IPS DF 19.7 (cell line): ENCODE measurements at regions not wholly inside any gene's neighbourhood (a gene's known extent, or its start where the extent isn't known, plus 50 kb on each side); places are given as distances from the start of the nearest gene placed in this dataset.
"Not testable (repeated sequence)": the region's sequence is repeated elsewhere in the genome, so short reads cannot be mapped to it uniquely, and the experiment has no call there.

Experiments
- DNase-seq: peaks from one replicate; pipeline ENCODE4 v3.0.0-alpha.2; 2013; ENCODE audit warnings: low read depth, low spot score

DNA sequence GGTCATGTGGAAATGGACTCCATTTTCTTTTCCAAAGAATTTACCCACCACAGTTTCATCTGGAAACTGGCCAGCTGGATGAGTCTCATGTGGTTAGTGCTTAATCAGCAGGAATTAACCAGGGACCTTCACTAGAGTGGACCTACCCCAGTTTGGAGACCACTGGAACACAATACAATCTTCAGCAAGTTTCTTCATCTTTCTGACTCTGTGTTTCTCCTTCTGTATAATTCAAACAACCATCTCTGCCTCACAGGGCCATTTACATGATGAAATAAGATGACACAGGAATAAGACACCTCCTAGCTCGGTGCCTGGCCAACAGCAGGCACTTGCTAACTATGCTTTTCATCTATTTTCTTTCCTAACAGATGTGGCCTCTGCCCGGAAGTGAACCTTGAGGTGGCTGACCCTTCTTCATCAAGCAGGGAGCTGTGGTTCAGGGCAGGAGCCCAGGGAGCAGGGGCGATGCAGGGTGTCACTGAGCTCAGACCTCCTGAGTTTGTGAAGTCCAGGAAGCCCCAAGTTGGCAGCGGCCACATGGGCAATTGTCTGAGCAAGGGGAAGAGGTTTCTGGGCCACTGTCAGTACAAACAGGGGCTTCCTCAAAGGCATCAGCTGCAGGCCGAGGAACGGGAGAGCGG lies 98.8 kb downstream of the SOD2 start:
- DNase-seq, result no peak

DNA sequence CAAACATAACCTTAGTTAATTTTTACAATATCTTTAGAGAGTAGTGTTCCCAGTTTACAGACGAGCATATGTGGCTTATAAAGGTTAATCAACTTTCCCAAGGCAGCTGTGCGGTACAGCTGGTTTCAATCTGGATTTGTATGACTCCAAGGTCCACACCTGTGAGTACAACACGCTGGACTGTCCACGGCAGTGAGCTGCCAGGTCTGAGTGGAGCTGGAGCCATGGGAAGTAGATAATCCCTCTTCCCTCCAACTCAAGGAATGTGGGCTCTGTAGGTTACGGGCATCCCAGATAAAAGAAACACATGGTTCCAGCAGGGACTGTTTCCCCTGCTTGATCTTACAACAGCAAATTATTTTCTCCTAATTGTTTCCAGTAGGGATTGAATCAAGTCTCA lies 102.2 kb downstream of the SOD2 start:
- DNase-seq, result no peak

DNA sequence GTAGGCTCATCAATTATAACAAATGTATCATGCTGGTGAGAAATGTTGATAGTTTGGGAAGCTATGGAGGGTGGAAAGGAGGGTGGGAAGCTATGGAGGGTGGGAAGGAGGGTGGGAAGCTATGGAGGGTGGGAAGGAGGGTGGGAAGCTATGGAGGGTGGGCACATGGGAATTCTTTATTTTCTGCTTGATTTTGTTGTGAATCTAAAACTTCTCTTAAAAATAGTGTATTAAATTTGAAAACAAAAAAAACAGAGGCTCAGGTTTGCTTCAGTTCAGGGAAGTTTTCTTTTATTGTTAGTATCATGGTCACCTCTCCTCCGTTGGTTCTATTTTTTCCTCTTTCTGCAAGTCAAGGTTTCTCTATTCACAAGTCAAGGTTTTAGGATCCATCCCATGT lies 106.4 kb downstream of the SOD2 start:
- no peak for DNase-seq

DNA sequence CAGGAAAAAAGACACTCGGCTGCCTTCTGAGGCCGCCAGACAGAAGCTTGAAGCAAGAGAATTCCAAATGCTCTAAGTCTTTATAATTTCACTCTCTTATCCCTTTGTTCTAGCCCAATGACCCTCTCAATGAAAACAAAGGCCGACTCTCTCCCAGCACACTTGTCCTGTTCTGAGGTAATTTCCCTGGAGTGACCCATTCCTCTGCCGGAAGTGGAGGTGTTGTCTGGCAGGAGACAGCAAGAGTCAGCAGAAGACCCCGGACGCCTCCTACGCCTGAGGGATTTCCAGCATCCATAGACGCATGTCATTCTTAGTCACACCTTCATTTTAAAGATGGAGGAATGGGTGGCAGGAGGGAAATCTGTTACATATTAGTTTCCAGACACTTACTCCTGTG lies 110.3 kb downstream of the SOD2 start:
- no peak for DNase-seq

DNA sequence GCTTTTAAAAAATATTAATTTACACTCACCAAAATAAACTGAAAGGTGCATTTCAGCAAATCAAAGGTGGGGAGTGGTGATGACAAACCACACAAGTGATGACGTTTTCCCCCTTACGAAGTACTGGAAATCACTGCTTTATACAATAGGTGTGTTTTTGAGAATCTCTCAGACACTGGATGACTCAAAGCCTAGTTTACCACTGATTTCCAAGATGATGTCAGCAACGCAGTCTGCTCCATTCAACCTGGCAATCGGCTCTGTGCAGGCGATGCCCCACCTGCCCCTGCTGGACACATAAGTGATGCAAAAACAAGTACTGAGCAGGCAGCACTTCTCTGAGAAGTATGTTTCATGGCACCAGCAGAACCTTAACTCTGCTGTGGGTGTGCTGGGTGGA lies 114.4 kb downstream of the SOD2 start:
- DNase-seq, result no peak

DNA sequence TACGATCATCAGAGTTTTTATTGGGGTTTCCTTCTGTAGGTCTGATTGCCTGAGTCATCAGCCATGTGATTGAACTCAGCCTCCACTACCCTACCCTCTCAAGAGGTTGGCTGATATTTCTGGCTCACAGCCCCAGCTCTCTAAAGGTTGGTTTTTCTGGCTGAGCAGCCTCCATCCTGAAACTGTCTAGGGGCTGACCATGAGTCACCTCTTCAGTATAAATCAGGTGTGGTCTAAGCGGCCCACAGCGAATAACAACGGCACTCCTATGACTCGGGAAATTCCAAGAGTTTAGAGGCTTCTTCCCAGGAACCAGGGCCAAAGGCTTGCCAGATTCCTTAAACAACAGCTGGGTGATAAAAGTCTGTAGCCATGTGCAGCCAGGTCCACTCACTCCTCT lies 115.5 kb downstream of the SOD2 start:
- DNase-seq, result peak; percentile 12

DNA sequence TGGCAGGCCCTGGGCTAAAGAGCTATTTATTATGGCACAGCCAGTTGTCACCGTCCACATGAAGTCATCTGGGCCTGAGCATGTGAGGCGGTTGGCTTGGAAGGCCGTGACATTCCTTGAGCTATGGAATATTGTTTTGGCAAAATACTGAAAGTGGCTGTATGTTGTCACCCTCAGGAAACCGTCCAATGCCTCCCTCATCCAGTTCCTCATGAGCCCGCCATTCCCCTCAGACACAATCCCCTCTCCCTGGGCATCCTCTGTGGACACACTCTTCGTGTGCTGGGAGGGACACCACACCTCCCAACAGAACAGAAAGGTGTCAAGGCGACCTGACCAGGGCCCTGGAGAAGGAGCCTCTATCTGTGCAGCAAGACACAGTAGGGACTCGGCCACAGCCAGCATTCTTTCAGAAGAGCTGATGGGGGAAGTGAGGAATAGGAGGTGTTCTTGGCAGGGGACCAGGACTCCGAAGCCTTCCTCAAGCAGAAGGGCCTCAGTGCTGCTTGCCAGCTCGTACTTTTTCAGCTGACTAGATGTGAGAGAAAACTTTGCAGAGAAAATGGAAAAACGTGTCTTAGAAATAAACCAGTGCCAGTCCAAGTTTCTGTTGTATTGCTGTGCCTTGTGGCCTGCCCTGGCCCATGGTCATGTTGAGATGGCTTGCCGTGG lies 120.5 kb downstream of the SOD2 start:
- DNase-seq, result no peak

DNA sequence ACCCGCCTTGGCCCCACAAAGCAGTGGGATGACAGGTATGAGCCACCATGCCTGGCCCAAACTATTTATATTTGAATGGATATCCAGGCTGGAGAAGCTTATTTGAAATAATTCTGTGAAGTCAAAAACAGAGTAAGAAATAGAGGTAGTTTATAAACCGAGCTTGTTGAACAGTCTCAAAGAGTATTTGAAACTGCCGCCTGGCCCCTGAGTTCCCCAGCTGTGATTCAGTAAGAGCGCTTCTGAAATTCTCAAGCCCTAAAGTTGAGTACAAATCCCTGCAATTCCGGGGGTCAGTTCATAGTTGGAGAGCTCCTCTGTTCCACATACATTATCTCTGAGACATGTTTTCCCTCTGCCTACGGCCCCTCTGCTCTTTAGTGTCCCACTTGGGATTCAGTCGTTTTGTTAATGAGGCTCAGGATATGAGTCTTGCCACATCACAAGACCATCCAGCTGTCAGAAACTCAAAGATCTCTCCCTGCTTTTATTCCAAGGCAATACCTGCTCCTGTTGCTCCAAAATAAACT lies 127.8 kb downstream of the SOD2 start:
- DNase-seq, result no peak

DNA sequence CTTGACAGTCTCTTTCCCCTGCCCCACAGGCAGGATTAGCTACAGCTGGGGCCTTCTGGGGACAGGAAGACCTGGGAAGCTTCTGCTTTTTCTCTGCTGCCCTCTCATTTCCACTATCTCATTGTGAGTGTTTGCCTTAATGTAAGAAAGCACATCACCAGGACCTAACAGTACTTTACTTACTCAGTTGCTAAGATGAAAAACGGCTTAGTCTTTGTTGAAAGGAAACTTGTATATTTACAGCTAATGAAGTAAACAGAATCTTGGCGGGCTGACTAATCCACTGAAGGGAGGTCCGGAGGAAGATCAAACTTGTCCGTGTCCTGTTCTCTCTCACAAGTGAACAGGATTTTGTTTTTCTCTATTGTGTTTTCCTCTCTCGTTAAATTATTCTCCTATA lies 128.6 kb downstream of the SOD2 start:
- no peak for DNase-seq

DNA sequence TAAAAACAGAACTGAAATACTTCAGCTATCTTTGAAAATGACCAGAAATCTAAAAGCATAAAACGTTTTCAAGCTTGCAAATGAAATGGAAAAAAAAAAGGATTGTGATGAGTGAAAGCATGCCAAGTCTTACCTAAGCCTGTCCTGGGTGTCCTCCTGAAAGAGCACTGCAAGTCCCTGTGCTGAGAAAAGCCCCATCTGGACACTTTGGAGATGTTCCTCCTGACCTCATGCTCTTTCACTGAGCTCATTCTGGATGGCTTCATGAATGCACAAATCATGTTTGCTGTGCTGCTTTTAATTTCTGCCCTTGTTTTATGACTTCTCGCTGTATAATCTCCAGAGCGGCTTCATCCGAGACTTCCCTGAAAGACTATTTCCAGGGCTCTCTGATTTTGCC lies 136.0 kb downstream of the SOD2 start:
- DNase-seq, result no peak

DNA sequence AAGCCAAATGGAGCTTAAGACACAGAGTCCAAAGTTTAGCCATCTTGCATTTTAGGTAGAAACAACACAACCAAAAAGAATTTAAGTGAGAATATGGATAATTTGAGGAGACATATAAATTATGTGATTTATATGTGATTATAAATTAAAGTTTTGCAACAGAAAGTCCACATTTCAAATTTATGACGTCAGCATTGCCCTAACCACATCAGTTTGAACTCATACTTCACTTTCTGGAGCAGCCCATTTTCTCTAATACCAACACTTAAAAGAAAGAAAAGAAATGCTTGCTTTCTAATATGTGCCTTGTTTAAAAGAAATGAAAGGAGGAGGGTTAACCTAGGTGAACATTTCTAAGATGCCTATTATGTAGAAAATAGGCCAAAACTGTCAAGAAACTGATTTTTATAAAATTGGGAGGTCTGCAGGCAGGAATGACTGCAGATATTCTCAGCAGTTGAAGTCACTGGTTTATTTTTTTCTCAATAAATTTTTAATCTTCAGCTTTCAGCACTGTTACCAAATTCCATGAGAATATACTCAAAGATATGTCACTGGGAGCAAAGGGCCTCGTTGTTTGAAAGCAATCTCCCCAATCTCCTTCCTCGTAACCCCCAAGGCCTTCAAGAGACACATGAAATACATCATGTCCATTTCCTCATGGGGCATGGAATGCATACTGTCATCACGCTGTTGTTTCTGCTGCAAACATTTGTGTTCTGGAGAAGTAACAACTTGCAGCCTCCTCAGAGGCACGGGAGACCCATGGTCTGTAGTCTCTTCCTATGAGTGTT lies 137.8 kb downstream of the SOD2 start:
- DNase-seq, result no peak

DNA sequence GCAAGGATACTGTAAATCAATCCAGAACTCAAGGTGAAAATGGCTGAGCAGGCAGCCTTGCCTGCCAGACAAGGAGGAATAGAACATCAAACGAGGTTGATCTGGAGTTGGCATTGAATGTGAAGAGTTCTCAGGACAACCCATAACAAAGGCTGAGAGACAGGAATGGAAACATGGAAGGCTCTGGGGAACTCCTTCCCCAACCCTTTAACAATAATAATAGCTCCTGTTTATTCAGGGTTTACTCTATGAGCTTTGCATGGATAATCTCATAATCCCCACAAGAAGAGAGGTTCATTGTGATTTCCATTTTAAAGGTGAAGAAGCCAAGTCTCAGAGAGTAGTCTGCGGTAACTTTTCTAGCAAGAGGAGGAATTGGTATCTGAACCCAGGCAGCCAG lies 151.7 kb downstream of the SOD2 start:
- DNase-seq, result no peak

DNA sequence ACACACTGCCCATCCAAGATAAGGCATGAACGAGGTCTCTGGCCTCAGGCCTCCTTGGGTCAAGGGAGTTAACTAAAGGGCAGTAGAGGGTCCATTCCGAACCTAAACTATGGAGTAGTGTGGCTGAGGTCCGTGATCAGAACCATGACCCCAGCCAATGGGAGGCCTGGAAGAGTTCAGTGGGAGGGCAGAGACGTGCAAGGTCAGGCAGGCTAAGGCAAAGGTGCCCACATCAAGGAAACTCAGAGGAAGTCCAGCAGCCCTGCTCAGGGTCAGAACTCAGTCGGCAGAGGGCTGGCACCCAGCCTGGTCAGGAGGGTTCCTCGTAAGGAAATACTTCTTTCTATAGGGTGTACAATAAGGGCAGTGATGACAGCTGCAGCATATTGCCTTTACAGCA lies 152.2 kb downstream of the SOD2 start:
- no peak for DNase-seq

DNA sequence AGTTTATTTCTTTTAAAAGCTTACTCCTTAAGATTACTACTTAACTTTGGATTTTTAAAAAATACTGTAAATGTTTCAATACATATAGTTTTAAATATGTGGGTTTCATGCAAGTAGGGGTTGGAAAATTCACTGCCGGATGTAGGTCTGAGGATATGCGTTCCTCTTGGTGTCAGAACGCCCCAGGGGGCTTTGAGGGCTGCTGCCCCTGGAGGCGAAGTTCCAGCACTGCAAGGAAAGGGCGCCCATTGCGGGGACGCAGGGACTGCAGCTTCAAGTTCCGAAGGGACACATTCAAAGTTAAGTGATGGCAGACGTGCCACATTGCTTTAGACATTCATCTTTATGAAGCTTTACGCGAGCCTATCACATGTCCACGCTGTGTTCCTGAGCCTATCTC lies 152.9 kb downstream of the SOD2 start:
- no peak for DNase-seq

DNA sequence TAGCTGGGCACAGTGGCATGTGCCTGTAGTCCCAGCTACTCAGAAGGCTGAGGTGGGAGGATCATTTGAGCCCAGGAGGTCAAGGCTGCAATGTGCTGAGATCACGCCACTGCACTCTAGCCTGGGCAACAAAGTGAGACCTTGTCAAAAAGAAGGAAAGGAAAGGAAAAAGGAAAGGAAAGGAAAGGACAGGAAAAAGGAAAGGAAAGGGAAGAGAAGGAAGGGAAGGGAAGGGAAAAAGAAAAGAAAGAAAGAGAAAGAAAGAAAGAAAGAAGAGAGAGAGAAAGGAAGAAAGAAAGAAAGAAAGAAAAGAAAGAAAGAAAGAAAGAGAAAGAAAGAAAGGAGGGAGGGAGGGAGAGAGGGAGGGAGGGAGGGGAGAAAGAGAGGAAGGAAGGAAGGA lies 155.0 kb downstream of the SOD2 start:
- not testable (repeated sequence) for DNase-seq

DNA sequence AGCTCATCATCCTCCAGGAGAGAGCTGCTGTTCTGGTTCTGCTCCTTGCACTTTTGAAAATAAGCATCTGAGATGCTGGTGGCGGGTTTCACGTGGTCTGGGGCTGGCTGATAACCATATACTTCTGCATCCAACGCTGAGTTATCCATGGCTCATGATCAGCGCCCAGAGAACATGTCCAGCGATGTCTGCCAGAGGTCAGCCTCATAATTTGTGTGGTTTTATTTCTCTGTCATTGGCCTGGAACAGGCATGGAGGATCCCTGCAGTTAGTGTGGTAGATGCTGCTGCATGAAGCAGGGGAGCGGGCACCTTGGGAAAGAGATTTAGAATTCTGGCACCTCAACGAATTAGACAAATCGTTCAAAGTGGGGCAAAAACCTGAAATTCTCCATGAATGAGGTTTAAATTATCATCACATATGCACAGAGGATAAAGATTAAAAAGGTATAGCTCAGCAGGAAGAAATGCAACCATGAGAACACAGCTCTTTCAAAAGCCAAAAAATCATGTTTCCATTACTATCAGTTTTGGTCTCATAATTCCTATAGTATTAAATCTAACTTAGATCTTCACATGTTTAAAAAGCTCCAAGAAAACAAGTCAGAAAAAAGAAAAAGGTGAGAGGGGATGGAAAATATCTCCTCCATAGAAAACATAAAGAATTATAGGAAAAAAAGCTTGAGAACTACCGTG lies 157.2 kb downstream of the SOD2 start:
- DNase-seq, result no peak

DNA sequence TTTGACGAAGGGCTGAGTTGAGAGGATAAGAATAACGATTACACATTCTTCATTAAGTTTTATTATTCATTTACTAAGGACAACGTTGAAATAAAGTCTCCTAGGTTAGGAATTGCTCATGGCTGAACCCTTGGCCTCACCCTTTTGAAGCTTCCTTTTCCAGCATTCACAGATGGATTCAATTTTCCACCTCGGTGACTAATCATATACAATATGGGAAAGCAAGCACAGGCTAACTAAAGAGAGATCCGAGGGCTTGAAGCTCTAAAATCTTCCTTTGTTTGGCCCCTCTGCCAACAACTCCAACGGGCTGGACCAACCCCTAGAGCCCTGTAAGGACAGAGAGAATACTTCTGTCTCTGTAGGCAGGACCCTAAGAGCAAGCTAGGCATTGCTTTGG lies 159.5 kb downstream of the SOD2 start:
- DNase-seq, result no peak

DNA sequence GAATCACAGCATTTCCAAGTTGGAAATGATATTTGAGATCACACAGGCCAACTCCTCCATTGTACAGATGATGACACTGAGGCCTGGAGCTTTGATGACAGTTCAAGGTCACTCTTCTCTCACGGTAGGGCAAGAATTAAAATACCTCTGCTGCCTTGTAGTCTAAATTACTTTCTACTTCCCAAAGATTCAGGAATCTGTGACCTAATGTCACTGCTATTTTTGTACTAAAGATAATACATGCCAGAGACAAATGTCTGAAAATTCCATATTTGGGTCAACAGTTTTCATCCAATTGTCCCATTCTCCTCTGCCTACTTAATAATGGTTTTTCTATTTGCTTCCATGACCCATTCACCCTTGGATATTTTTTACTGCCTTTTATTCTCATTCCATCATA lies 160.0 kb downstream of the SOD2 start:
- DNase-seq, result no peak

DNA sequence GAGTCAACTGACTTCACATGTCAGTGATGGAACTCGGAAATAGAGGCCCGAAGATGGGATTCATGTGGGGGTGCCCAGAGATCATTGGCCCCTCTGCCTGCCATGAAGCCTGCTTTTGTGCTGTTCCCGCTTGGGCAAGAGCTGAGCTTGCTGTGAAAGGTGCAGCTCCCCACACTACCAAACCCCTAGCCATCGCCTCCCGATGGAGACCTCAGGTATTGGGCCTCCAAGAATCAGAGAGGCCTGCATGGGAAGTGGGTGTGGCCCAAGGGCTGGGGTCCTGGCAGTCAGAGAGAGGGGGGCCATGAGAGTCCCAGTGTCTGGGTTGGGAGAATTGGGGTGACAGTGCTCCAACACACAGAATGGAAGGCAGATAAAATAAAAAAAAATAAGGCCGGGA lies 160.9 kb downstream of the SOD2 start:
- no peak for DNase-seq

DNA sequence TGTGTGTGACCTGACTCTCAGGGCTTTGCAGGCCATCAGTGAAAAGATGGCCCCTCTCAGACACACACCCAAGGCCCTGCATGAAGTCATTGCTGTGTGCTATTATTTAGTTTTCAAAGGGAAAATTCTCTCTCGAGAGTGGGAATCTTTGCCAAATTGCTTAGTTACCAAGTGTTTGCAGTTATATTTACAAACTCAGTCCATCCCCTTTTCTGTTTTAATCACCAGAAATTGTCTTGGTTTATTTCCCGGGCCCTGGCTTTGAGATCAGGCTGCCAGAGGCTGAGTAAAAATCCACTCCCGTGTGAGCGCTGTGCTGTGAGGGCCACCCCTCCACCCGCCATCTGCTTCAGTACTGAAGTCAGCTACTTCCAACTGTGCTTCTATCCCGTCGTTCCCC lies 163.1 kb downstream of the SOD2 start:
- DNase-seq, result no peak

DNA sequence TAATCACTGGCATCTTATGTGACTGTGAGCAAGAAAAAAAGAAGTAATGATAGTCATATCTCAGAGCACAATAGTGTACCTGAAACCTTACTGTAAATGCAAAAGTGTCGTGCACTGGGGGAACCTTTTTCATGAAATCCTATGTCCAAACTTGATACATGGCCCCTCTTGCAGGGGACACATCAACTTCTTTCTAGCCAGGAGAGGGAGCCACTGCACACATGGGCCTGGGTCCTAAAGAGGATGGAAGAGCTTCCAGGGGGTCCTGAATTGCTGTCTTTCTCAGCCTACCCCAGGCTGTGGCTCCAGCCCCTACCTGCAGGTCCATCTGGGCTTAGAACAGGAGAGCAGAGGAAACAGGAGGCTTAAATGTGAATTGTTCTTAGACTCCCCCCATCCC lies 165.7 kb downstream of the SOD2 start:
- DNase-seq, result no peak

DNA sequence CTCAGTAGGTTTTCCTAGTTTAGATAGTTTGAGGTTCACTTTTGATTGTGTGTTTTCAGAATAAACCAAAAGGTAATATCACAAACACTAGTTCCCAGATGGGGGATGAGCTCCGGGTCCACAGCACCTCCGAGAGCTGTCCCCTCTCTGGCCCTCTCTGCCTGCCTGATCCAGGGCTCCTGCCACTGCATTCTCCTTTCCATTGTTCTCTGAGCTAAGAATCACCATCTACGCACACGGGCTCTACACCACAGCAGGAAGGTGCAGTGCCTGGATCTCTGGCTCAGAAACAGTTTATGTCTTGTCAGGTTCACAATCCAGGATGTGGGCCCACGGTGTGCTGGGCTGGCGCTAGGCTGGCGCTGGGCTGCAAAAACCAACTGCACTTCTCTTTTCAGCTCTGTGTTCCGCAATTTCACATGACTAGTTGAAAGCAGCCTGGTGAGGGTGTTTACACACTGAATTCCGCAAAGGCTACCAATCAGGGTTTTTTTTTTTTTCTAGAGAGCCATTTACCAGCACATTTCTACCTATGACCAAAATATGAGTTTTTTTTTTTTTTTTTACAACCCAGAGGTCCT lies 167.5 kb downstream of the SOD2 start:
- no peak for DNase-seq
